GM10266 (cell line): ENCODE measurements at regions not wholly inside any gene's neighbourhood (a gene's known extent, or its start where the extent isn't known, plus 50 kb on each side); places are given as distances from the start of the nearest gene placed in this dataset.

ENCODE experiments used
- DNase-seq: peaks from one replicate; pipeline ENCODE4 v3.0.0; 2012; ENCODE audit errors: extremely low spot score
- TF ChIP-seq, protein P1 (sequence below): IDR thresholded peaks from 2 replicates; pipeline ENCODE4 v1.5.1; 2012; ENCODE audit warnings: mild to moderate bottlenecking, low read depth; ENCODE audit not compliant: control insufficient read depth, insufficient read depth; ENCODE audit errors: missing control alignments

DNA sequence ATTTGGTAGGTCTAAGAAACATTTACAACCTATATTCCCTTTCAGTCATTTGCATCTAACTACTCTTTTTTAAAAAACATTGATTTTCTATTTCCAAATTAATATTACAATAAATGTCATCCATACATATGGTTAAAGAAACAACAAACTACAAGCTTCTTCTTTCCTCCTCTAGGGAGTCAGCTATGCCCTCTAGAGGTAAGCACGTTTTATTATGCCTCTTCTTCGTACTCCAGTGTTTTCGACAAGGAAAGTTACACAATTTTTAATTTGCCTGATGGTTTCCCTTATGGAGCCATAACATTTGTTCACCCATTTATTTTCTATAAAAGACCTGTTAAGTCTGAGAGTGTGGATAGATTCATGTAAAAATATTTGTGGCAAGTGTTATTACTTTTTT lies 183.4 kb upstream of the CDH7 start:
- no peak for DNase-seq
- TF ChIP-seq, protein P1, sequence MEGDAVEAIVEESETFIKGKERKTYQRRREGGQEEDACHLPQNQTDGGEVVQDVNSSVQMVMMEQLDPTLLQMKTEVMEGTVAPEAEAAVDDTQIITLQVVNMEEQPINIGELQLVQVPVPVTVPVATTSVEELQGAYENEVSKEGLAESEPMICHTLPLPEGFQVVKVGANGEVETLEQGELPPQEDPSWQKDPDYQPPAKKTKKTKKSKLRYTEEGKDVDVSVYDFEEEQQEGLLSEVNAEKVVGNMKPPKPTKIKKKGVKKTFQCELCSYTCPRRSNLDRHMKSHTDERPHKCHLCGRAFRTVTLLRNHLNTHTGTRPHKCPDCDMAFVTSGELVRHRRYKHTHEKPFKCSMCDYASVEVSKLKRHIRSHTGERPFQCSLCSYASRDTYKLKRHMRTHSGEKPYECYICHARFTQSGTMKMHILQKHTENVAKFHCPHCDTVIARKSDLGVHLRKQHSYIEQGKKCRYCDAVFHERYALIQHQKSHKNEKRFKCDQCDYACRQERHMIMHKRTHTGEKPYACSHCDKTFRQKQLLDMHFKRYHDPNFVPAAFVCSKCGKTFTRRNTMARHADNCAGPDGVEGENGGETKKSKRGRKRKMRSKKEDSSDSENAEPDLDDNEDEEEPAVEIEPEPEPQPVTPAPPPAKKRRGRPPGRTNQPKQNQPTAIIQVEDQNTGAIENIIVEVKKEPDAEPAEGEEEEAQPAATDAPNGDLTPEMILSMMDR, result no peak

DNA sequence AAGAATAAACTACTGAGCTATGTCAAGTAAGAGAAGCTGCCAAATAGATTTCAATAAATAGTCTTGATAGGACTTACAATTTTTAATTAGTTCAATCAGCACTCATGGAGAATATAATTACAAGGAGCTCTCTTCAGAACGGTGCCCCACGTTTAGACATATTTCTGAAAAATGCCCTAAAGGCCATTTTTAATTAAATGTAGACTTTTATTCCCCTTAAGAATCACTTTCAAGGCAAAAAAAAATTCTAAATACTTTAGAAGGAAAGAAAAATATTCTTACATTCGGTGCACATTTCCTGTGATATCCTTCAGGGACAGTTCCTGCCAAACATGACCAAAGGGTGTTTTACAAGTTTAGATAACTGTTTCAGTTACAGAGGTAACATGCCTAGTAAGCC lies 202.5 kb upstream of the CDH7 start:
- TF ChIP-seq, protein P1, result no peak
- no peak for DNase-seq

DNA sequence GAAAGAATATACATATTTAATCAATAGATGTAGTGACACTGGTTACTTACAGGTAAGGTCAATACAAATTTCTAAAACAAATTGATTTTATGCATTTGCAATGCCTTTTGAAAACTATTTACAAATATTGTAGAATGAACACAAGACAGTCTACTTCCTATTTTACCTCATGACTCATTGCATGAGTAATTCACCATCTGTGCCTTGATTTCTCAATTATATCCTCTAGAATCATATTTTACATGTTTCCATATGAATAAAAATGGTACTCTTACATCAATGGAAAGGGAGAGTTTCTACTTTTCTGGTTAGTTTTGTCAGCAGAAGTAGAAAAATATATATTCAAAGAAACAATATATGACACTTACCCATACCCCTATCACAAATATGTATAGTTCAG lies 203.8 kb upstream of the CDH7 start:
- DNase-seq, result no peak
- TF ChIP-seq, protein P1, result no peak

DNA sequence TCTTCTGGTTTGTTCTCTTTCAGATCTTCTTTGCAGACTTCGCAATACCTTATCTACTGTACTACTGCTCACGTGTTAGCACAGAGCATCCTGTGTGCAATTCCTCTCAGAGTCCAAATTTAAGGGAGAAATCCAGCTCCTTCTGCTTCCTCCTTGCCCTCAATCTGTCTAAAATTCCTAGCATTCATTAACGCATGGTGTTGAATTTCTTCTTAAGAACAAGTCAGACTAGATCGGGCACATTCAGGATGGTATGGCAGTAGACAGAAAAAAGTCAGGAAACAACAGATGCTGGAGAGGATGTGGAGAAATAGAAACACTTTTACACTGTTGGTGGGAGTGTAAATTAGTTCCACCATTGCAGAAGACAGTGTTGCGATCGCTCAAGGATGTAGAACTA lies 206.1 kb upstream of the CDH7 start:
- TF ChIP-seq, protein P1, result no peak
- DNase-seq, result no peak

DNA sequence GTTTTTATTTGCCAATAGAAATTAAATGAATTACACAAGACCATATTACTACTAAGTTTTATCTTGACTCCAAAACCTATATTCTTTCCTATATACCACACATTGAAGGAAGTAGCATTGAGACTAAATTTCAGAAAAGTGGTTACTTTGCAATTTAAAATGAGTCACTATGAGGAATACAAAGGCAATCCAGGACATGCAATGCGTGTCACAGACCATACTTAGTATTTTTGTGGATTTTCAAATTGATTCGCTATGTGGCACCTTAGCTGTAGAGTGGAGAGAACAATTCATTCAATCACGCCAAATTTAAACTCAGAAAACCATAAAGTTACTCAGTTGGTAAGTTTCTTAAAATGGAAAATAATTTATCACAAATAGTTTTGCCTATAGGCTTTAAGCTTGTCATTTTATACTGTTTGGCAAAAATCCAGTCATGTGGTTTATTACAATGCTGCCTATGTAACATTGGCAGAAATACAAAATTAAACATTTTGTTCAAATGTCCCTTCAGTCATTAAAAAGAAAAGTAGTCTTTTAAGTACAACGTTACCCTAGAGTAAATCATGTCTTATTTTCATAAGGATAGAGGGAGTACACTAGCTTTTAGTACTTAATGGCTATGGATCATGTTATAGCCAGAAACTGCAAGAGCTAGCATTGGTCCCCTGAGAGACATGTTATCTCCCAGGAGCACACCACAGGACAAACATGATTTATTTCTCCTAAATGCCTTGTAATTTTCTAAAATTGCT lies 222.8 kb upstream of the CDH7 start:
- DNase-seq, result no peak
- TF ChIP-seq, protein P1, result no peak

DNA sequence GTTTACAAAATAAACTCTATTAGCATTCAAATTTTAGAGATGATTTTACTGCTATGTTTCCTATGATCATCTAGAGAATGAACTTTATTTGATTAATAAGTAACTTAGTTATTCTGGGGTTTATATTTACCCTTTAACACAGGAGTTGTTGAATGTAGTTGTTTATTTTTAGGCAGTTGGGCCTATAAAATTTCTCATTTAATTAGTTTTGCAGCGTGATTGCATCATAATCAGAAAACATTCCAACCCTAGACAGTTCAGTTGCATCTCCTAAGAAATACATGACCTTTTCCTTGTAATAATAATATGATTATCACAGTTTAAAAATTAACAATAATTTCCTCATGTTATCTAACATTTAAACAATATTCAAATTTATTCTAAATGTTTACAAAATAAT lies 224.7 kb upstream of the CDH7 start:
- no peak for DNase-seq
- TF ChIP-seq, protein P1, result no peak

DNA sequence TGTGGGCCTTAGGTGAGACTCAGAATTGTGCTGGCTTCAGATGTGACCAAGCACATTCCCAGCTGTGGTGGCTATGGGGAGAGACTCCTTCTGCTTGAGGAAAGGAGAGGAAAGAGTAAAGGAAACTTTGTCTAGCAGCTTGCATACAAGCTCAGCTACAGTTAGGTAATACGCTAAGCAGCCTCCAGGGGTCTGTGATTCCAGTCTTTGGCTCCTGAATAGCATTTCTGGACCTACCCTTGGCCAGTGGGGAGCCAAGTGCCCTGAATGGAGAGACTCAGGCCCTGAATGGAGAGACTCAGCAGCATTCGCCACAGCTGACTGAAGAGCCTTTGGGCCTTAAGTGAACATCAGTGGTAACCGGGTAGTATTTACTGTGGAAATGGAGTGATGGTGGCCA lies 227.4 kb upstream of the CDH7 start:
- TF ChIP-seq, protein P1, result no peak
- no peak for DNase-seq
